Cardiac muscle cell (in vitro differentiated cells and primary cell): ENCODE measurements at regions not wholly inside any gene's neighbourhood (a gene's known extent, or its start where the extent isn't known, plus 50 kb on each side); places are given as distances from the start of the nearest gene placed in this dataset.

Source experiments
- DNase-seq, 2 donors: peaks; one replicate each; pipeline versions ENCODE4 v3.0.0 to v3.0.0-alpha.2; 2010 to 2017; ENCODE audit warnings: low read depth in 1 of 2, low spot score in 1 of 2
- H3K27ac ChIP-seq: fragments of 200-600 bp; sonication (generic); 2 replicates; pipeline ENCODE4 v1.5.1; 2016
- H3K27me3 ChIP-seq: fragments of 200-600 bp; sonication (generic); 2 replicates; pipeline ENCODE4 v1.6.0; 2016; ENCODE audit warnings: control low read depth
- H3K36me3 ChIP-seq: fragments of 200-600 bp; sonication (generic); 2 replicates; pipeline ENCODE4 v1.5.1; 2016; ENCODE audit warnings: control low read depth
- H3K4me1 ChIP-seq: fragments of 200-600 bp; sonication (generic); 2 replicates; pipeline ENCODE4 v1.8.1; 2017; ENCODE audit warnings: low read depth, mild to moderate bottlenecking, mixed run types
- H3K4me3 ChIP-seq: fragments of 200-600 bp; sonication (generic); 2 replicates; pipeline ENCODE4 v1.5.1; 2016; ENCODE audit warnings: mild to moderate bottlenecking
- H3K9me3 ChIP-seq: fragments of 200-600 bp; sonication (generic); 2 replicates; pipeline ENCODE4 v1.5.1; 2017; ENCODE audit warnings: low read depth, mild to moderate bottlenecking, control low read depth
- CTCF ChIP-seq: IDR thresholded peaks from 2 replicates; pipeline ENCODE4 v1.5.1; 2012; ENCODE audit warnings: low read depth, mild to moderate bottlenecking, low read length

GRCh38 chr14:88064841-88065240, 59.9 kb downstream of the GPR65 start:
- DNase-seq: peak in 1 of 2 donors; percentile 7
- Histone ChIP-seq H3K4me1 (no peaks in the 10 kb centered on the region), H3K27ac (no peak overlapping the region), H3K36me3 (no peaks in the 10 kb centered on the region), H3K4me3 (no peak overlapping the region), H3K9me3 (no peaks in the 10 kb centered on the region), H3K27me3 (no peaks in the 10 kb centered on the region)
- no peak for TF ChIP-seq CTCF

- Histone ChIP-seq H3K4me3 (no peak overlapping the region), H3K9me3 (no peaks in the 10 kb centered on the region), H3K4me1 (no peaks in the 10 kb centered on the region), H3K27ac (no peak overlapping the region), H3K36me3 (no peaks in the 10 kb centered on the region), H3K27me3 (no peaks in the 10 kb centered on the region)
- DNase-seq: no peak
- no peak for TF ChIP-seq CTCF
These were observed 64.7 kb downstream of the GPR65 start for GRCh38 chr14:88069677-88070076.

- TF ChIP-seq CTCF: no peak
- no peak for DNase-seq
- Histone ChIP-seq H3K27ac (no peak overlapping the region), H3K4me3 (no peak overlapping the region), H3K9me3 (no peaks in the 10 kb centered on the region), H3K36me3 (no peaks in the 10 kb centered on the region), H3K4me1 (no peaks in the 10 kb centered on the region), H3K27me3 (no peaks in the 10 kb centered on the region)
These were observed 70.5 kb downstream of the GPR65 start for GRCh38 chr14:88075269-88075981.

- H3K9me3 ChIP-seq: no peaks in the 10 kb centered on the region
- H3K4me3 ChIP-seq: no peak overlapping the region
- H3K4me1 ChIP-seq: no peaks in the 10 kb centered on the region
- no peak for TF ChIP-seq CTCF
- no peaks in the 10 kb centered on the region for H3K36me3 ChIP-seq
- H3K27me3 ChIP-seq: no peaks in the 10 kb centered on the region
- H3K27ac ChIP-seq: no peak overlapping the region
- DNase-seq: no peak
These were observed 73.6 kb downstream of the GPR65 start for GRCh38 chr14:88078525-88078924.

- Histone ChIP-seq H3K27ac (no peak overlapping the region), H3K27me3 (no peaks in the 10 kb centered on the region), H3K9me3 (no peaks in the 10 kb centered on the region), H3K4me1 (no peaks in the 10 kb centered on the region), H3K4me3 (no peak overlapping the region), H3K36me3 (no peaks in the 10 kb centered on the region)
- no peak for TF ChIP-seq CTCF
- no peak for DNase-seq
These were observed 74.7 kb downstream of the GPR65 start for GRCh38 chr14:88079624-88080023.
